SU-DHL-6 (cell line): ENCODE measurements at regions not wholly inside any gene's neighbourhood (a gene's known extent, or its start where the extent isn't known, plus 50 kb on each side); places are given as distances from the start of the nearest gene placed in this dataset.
"Not testable (repeated sequence)": the region's sequence is repeated elsewhere in the genome, so short reads cannot be mapped to it uniquely, and the experiment has no call there.

Experiments
- EZH2phosphoT487 ChIP-seq: fragments of 200-600 bp; sonication (generic), shearing (Covaris generic); conservative IDR thresholded peaks from 2 replicates; pipeline ENCODE4 v1.6.1; 2018; ENCODE audit warnings: mild to moderate bottlenecking, antibody characterized with exemption, low read length, moderate library complexity, mixed read lengths
- TF ChIP-seq, protein P1 (sequence below): fragments of 200-600 bp; sonication (generic); IDR thresholded peaks from one replicate; pipeline ENCODE4 v1.5.1; 2017; ENCODE audit warnings: antibody characterized with exemption, mild to moderate bottlenecking, low read length, moderate library complexity; ENCODE audit not compliant: insufficient read depth, poor library complexity, severe bottlenecking

DNA sequence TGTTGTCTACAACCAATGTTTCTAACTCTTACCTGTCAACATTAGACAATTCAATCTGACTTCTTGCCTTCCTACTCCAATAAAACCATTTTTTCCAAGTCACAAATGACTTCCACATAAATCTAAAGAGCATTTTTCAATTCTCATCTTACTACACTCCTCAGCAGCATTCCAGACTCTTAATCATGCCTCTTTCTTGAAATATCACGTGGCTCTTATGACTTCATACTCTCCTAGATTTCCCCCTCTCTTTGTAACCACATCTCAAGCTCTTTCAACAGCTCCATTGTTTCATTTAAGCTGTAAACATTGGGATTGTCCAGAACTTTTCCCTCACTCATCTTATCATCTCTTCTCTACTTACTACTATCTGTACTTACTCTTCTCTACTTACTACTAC, 666.6 kb downstream of the TTLL7 start:
- TF ChIP-seq, protein P1, sequence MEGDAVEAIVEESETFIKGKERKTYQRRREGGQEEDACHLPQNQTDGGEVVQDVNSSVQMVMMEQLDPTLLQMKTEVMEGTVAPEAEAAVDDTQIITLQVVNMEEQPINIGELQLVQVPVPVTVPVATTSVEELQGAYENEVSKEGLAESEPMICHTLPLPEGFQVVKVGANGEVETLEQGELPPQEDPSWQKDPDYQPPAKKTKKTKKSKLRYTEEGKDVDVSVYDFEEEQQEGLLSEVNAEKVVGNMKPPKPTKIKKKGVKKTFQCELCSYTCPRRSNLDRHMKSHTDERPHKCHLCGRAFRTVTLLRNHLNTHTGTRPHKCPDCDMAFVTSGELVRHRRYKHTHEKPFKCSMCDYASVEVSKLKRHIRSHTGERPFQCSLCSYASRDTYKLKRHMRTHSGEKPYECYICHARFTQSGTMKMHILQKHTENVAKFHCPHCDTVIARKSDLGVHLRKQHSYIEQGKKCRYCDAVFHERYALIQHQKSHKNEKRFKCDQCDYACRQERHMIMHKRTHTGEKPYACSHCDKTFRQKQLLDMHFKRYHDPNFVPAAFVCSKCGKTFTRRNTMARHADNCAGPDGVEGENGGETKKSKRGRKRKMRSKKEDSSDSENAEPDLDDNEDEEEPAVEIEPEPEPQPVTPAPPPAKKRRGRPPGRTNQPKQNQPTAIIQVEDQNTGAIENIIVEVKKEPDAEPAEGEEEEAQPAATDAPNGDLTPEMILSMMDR = not testable (repeated sequence)
- TF ChIP-seq EZH2phosphoT487 = not testable (repeated sequence)
